ENCODE measurements at regions not wholly inside any gene's neighbourhood (a gene's known extent, or its start where the extent isn't known, plus 50 kb on each side); places are given as distances from the start of the nearest gene placed in this dataset.

DNA sequence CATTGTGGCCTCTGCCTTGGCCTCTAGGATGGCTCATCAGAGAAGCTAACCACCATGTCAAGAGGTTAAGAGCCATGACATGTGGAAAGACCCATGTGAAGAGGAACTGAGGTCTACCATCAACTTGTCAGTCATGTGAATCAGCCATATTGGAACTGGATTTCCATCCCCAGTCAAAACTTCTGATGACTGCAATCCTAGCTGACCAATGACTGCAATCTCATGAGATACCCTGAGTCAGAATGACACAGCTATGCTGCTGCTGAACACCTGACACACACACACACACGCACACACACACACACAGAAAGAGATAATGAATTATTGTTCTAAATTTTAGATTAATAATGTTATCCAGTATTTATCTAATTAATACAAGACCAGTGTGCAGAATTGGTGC lies 337.5 kb upstream of the LMCD1 start:
- TF ChIP-seq, protein P1, sequence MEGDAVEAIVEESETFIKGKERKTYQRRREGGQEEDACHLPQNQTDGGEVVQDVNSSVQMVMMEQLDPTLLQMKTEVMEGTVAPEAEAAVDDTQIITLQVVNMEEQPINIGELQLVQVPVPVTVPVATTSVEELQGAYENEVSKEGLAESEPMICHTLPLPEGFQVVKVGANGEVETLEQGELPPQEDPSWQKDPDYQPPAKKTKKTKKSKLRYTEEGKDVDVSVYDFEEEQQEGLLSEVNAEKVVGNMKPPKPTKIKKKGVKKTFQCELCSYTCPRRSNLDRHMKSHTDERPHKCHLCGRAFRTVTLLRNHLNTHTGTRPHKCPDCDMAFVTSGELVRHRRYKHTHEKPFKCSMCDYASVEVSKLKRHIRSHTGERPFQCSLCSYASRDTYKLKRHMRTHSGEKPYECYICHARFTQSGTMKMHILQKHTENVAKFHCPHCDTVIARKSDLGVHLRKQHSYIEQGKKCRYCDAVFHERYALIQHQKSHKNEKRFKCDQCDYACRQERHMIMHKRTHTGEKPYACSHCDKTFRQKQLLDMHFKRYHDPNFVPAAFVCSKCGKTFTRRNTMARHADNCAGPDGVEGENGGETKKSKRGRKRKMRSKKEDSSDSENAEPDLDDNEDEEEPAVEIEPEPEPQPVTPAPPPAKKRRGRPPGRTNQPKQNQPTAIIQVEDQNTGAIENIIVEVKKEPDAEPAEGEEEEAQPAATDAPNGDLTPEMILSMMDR (IDR thresholded peaks at IDR 0.05; ENCODE audit: low read depth, low read length, poor library complexity, severe bottlenecking) = no peak
- TF ChIP-seq EZH2phosphoT487 (IDR thresholded peaks at IDR 0.05; ENCODE audit: borderline replicate concordance, low read length) = no peak

Measured in DOHH2 (cell line).